ENCODE measurements at regions not wholly inside any gene's neighbourhood (a gene's known extent, or its start where the extent isn't known, plus 50 kb on each side); places are given as distances from the start of the nearest gene placed in this dataset.

DNA sequence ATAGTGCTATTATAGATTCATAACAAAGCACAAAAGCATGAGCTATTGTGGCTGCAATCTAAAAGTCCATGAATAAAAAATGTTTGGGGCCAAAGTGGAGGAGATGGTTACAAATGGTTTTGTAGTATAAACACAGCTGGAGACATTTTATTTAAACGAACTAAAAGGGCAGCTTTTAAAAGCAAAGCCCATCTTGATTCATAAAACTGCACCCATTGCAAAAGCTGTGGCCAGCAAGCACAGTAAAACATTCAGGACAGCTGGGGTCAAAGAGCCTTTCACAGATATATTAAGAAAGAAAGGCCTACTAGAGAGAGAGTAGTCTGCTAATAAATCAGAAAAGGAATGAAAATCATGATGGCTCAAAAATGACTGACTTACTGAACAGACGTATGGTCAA, 520.8 kb downstream of the NUF2 start:
- WGBS (ENCODE audit: insufficient coverage, insufficient replicate concordance, low lambda C conversion rate, missing lambda C conversion rate): 19% methylated on average over 2 of the region's 2 CpGs
- no TSS peak for BruUV-seq (replicated peaks)
- Histone ChIP-seq H3K9ac (ENCODE audit: control insufficient read depth, insufficient read depth, low read length) (no peak overlapping the region), H3K9me3 (replicated peaks; ENCODE audit: control insufficient read depth, insufficient read depth, low read length) (no peaks in the 10 kb centered on the region), H3K4me1 (ENCODE audit: control insufficient read depth, insufficient read depth, low read length) (no peaks in the 10 kb centered on the region), H3K36me3 (ENCODE audit: control insufficient read depth in 2 of 2, insufficient read depth in 2 of 2, low read length in 1 of 2) (no peaks in the 10 kb centered on the region), H4K20me1 (ENCODE audit: control insufficient read depth, insufficient read depth) (no peaks in the 10 kb centered on the region), H3K4me2 (ENCODE audit: control insufficient read depth, insufficient read depth) (no peak overlapping the region), H2AFZ (ENCODE audit: control insufficient read depth, low read depth, low read length) (no peak overlapping the region), H3K27ac (ENCODE audit: control insufficient read depth, insufficient read depth) (no peak overlapping the region), H3K27me3 (replicated peaks in 1 of 2; ENCODE audit: control insufficient read depth in 2 of 2, insufficient read depth in 2 of 2, low read length in 1 of 2) (no peaks in the 10 kb centered on the region), H3K4me3 (no peak overlapping the region), H3K79me2 (ENCODE audit: control insufficient read depth, insufficient read depth, low read length) (no peaks in the 10 kb centered on the region)
- ATAC-seq (no peak), FAIRE-seq (no peak), DNase-seq (ENCODE audit: low read depth, low spot score) (no peak)
- TF ChIP-seq, protein P1, sequence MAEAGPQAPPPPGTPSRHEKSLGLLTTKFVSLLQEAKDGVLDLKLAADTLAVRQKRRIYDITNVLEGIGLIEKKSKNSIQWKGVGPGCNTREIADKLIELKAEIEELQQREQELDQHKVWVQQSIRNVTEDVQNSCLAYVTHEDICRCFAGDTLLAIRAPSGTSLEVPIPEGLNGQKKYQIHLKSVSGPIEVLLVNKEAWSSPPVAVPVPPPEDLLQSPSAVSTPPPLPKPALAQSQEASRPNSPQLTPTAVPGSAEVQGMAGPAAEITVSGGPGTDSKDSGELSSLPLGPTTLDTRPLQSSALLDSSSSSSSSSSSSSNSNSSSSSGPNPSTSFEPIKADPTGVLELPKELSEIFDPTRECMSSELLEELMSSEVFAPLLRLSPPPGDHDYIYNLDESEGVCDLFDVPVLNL (IDR thresholded peaks at IDR 0.05; ENCODE audit: low read depth, low read length): no peak
- TF ChIP-seq ZNF384 (IDR thresholded peaks at IDR 0.05; ENCODE audit: borderline replicate concordance, low read depth, low read length): no peak
- ChIA-PET CTCF (no interaction called here), SMC1A (ENCODE audit: uncharacterized antibody, unreplicated experiment) (no interaction called here), RAD21 (ENCODE audit: unreplicated experiment) (no interaction called here), POLR2A (no interaction called here)
- in situ Hi-C loops (cut with MboI) (no loop called here), intact Hi-C loops (cut with micrococcal nuclease; ENCODE audit: unreplicated experiment) (no loop called here)

DNA sequence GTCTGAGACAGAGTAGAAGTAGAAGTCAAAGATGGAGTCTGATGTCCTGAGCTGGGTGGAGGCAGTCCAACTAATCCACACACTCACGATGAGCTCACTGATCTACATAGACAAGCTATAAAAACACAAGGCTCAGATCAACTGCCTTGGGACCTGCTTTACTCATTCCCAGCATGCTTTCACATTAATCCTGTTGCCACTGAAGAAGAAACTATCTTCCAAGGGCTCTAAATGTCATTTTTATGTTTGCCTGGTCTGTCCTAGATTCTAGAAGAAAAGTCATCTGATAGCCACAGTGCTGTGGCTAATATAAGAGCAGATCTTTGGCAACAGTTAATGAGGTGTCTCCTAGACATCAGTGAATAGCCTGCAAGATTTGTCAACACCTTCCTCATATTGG, 522.7 kb downstream of the NUF2 start:
- FAIRE-seq: no peak
- no peak for TF ChIP-seq PAX8 (IDR thresholded peaks at IDR 0.05)
- TF ChIP-seq SRF (IDR thresholded peaks at IDR 0.05; ENCODE audit: low read depth in 2 of 2, low read length in 2 of 2): no peak
- no peak for TF ChIP-seq ZNF207 (IDR thresholded peaks at IDR 0.05; ENCODE audit: borderline replicate concordance)
- no peak for TF ChIP-seq ZNF384 (IDR thresholded peaks at IDR 0.05; ENCODE audit: borderline replicate concordance, low read depth, low read length)
- no peak for TF ChIP-seq POLR2AphosphoS5 (IDR thresholded peaks at IDR 0.05; ENCODE audit: low read length)
- no peak for TF ChIP-seq PML (IDR thresholded peaks at IDR 0.05; ENCODE audit: low read length)
- no peak for TF ChIP-seq ZBED1 (IDR thresholded peaks at IDR 0.05; ENCODE audit: borderline replicate concordance)
- TF ChIP-seq, protein P2, sequence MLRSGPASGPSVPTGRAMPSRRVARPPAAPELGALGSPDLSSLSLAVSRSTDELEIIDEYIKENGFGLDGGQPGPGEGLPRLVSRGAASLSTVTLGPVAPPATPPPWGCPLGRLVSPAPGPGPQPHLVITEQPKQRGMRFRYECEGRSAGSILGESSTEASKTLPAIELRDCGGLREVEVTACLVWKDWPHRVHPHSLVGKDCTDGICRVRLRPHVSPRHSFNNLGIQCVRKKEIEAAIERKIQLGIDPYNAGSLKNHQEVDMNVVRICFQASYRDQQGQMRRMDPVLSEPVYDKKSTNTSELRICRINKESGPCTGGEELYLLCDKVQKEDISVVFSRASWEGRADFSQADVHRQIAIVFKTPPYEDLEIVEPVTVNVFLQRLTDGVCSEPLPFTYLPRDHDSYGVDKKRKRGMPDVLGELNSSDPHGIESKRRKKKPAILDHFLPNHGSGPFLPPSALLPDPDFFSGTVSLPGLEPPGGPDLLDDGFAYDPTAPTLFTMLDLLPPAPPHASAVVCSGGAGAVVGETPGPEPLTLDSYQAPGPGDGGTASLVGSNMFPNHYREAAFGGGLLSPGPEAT (IDR thresholded peaks at IDR 0.05; ENCODE audit: low read depth): no peak
- no peak for TF ChIP-seq STAT3 (IDR thresholded peaks at IDR 0.05; ENCODE audit: low read depth, low read length)
- TF ChIP-seq, protein P3, sequence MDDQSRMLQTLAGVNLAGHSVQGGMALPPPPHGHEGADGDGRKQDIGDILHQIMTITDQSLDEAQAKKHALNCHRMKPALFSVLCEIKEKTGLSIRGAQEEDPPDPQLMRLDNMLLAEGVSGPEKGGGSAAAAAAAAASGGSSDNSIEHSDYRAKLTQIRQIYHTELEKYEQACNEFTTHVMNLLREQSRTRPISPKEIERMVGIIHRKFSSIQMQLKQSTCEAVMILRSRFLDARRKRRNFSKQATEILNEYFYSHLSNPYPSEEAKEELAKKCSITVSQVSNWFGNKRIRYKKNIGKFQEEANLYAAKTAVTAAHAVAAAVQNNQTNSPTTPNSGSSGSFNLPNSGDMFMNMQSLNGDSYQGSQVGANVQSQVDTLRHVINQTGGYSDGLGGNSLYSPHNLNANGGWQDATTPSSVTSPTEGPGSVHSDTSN (IDR thresholded peaks at IDR 0.05; ENCODE audit: insufficient replicate concordance, low read depth, low read length): no peak
- no peak for TF ChIP-seq ZSCAN29 (IDR thresholded peaks at IDR 0.05)
- no peak for TF ChIP-seq EP300 (IDR thresholded peaks at IDR 0.05; ENCODE audit: borderline replicate concordance in 1 of 2, control insufficient read depth in 1 of 2, low read depth in 2 of 2, low read length in 2 of 2)
- TF ChIP-seq RBBP5 (conservative IDR thresholded peaks at IDR 0.05): no peak
- H3K4me1 ChIP-seq (ENCODE audit: control insufficient read depth, insufficient read depth, low read length): no peaks in the 10 kb centered on the region
- no peaks in the 10 kb centered on the region for H3K9me3 ChIP-seq (replicated peaks; ENCODE audit: control insufficient read depth, insufficient read depth, low read length)
- no peak for ATAC-seq
- in situ Hi-C loops (cut with MboI): no loop called here
- no peaks in the 10 kb centered on the region for H4K20me1 ChIP-seq (ENCODE audit: control insufficient read depth, insufficient read depth)
- ChIA-PET CTCF (interaction anchor here (0.9 kb wide), 1 partner anchor 13 kb away, joined by 3 read pairs; no protein-coding TSS in a partner anchor), SMC1A (ENCODE audit: uncharacterized antibody, unreplicated experiment) (interaction anchor here (0.6 kb wide), 1 partner anchor 563 kb away, joined by 3 read pairs; no protein-coding TSS in a partner anchor), RAD21 (ENCODE audit: unreplicated experiment) (interaction anchor here (0.6 kb wide), 1 partner anchor 70 kb away, joined by 3 read pairs; no protein-coding TSS in a partner anchor), POLR2A (no interaction called here)
- H3K27me3 ChIP-seq (replicated peaks in 1 of 2; ENCODE audit: control insufficient read depth in 2 of 2, insufficient read depth in 2 of 2, low read length in 1 of 2): no peaks in the 10 kb centered on the region
- H3K36me3 ChIP-seq (ENCODE audit: control insufficient read depth in 2 of 2, insufficient read depth in 2 of 2, low read length in 1 of 2): no peaks in the 10 kb centered on the region
- WGBS (ENCODE audit: insufficient coverage, insufficient replicate concordance, low lambda C conversion rate, missing lambda C conversion rate): 0% methylated on average over 1 of the region's 1 CpG
- H2AFZ ChIP-seq (ENCODE audit: control insufficient read depth, low read depth, low read length): no peak overlapping the region
- no TSS peak for BruUV-seq (replicated peaks)
- H3K4me2 ChIP-seq (ENCODE audit: control insufficient read depth, insufficient read depth): no peak overlapping the region
- H3K27ac ChIP-seq (ENCODE audit: control insufficient read depth, insufficient read depth): no peak overlapping the region
- no peak overlapping the region for H3K4me3 ChIP-seq
- no peak overlapping the region for H3K9ac ChIP-seq (ENCODE audit: control insufficient read depth, insufficient read depth, low read length)
- no peaks in the 10 kb centered on the region for H3K79me2 ChIP-seq (ENCODE audit: control insufficient read depth, insufficient read depth, low read length)
- no peak for DNase-seq (ENCODE audit: low read depth, low spot score)
- intact Hi-C loops (cut with micrococcal nuclease; ENCODE audit: unreplicated experiment): no loop called here
